HT1080 (cell line): ENCODE measurements at regions not wholly inside any gene's neighbourhood (a gene's known extent, or its start where the extent isn't known, plus 50 kb on each side); places are given as distances from the start of the nearest gene placed in this dataset.
A peak's percentile ranks its signal among the peaks of the same experiment; 100 is the strongest.

Source experiments
- DNase-seq: peaks from one replicate; pipeline ENCODE4 v3.0.0-alpha.2; 2015; ENCODE audit warnings: low read depth

- no peak for DNase-seq
Measured at GRCh38 chr22:18731075-18731666, 119.5 kb upstream of the RIMBP3 start.

GRCh38 chr22:18730410-18730809 lies 118.7 kb upstream of the RIMBP3 start:
- DNase-seq: peak; percentile 0
